CD14-positive monocyte (primary cell): ENCODE measurements at regions not wholly inside any gene's neighbourhood (a gene's known extent, or its start where the extent isn't known, plus 50 kb on each side); places are given as distances from the start of the nearest gene placed in this dataset.

ENCODE experiments used
- DNase-seq, 3 donors: peaks; one replicate each; pipeline ENCODE4 v3.0.0-alpha.2; 2011 to 2022
- H2AFZ ChIP-seq: 2 replicates; pipeline ENCODE4 v1.6.0; 2012; ENCODE audit warnings: mild to moderate bottlenecking, low read depth, low read length, inconsistent platforms; ENCODE audit not compliant: insufficient read depth, poor library complexity, severe bottlenecking
- H3K27ac ChIP-seq, 2 donors: 1 replicate in 1 of 2; 2 replicates in 1 of 2; pipeline ENCODE4 v1.5.1; 2012 to 2013; ENCODE audit warnings: low read length in 2 of 2, control low read depth in 1 of 2, inconsistent platforms in 1 of 2, low read depth in 1 of 2, mild to moderate bottlenecking in 1 of 2
- H3K27me3 ChIP-seq, 2 donors: one replicate each; pipeline versions ENCODE4 v1.6.0 to v1.6.1; 2011 to 2013; ENCODE audit warnings: low read length in 2 of 2; ENCODE audit not compliant: control insufficient read depth in 2 of 2, insufficient read depth in 2 of 2
- H3K36me3 ChIP-seq, 2 donors: replicated peaks in 1 of 2; 1 replicate in 1 of 2; 2 replicates in 1 of 2; pipeline versions ENCODE4 v1.5.1 to v1.6.1; 2012 to 2013; ENCODE audit warnings: low read length in 2 of 2, control low read depth in 1 of 2, inconsistent platforms in 1 of 2, mild to moderate bottlenecking in 1 of 2; ENCODE audit not compliant: insufficient read depth in 2 of 2, control insufficient read depth in 1 of 2
- H3K4me1 ChIP-seq, 2 donors: 1 replicate in 1 of 2; 2 replicates in 1 of 2; pipeline versions ENCODE4 v1.5.1 to v1.6.1; 2012 to 2013; ENCODE audit warnings: low read length in 2 of 2, control low read depth in 1 of 2, inconsistent platforms in 1 of 2, mild to moderate bottlenecking in 1 of 2, moderate library complexity in 1 of 2; ENCODE audit not compliant: insufficient read depth in 2 of 2, control insufficient read depth in 1 of 2
- H3K4me2 ChIP-seq: replicated peaks from 2 replicates; pipeline ENCODE3; 2012; ENCODE audit warnings: low read length, moderate library complexity, mild to moderate bottlenecking; ENCODE audit not compliant: poor library complexity, severe bottlenecking; ENCODE audit errors: extremely low read depth
- H3K4me3 ChIP-seq, 3 experiments: fragments of 200-600 bp in 1 of 3; sonication (generic) in 1 of 3; replicated peaks in 1 of 3; 1 replicate in 2 of 3; 2 replicates in 1 of 3; pipeline ENCODE4 v1.5.1; 2011 to 2013; ENCODE audit warnings: low read length in 3 of 3, mild to moderate bottlenecking in 3 of 3, control low read depth in 2 of 3, low read depth in 2 of 3, inconsistent platforms in 1 of 3, moderate library complexity in 1 of 3
- H3K79me2 ChIP-seq: 2 replicates; pipeline ENCODE4 v1.6.0; 2012; ENCODE audit warnings: mild to moderate bottlenecking, control low read depth, inconsistent platforms, low read length, moderate library complexity; ENCODE audit not compliant: insufficient read depth
- H3K9ac ChIP-seq: 2 replicates; pipeline ENCODE4 v1.6.0; 2017; ENCODE audit warnings: low read length, mild to moderate bottlenecking; ENCODE audit not compliant: insufficient read depth, poor library complexity, severe bottlenecking
- H3K9me3 ChIP-seq, 2 donors: replicated peaks in 1 of 2; 1 replicate in 1 of 2; 2 replicates in 1 of 2; pipeline versions ENCODE4 v1.5.1 to v1.6.1; 2012 to 2013; ENCODE audit warnings: low read length in 2 of 2, control low read depth in 1 of 2; ENCODE audit not compliant: control insufficient read depth in 1 of 2, insufficient read depth in 1 of 2
- H4K20me1 ChIP-seq: 2 replicates; pipeline ENCODE4 v1.6.0; 2012; ENCODE audit warnings: mild to moderate bottlenecking, low read length, control low read depth, moderate library complexity; ENCODE audit not compliant: insufficient read depth
- H3K27ac Mint-ChIP-seq, 7 donors: one replicate each; pipeline ENCODE4 v1.8.0; 2020; ENCODE audit warnings: mild to moderate bottlenecking in 7 of 7, mixed read lengths in 7 of 7, moderate library complexity in 6 of 7, inconsistent platforms in 2 of 7
- H3K27me3 Mint-ChIP-seq, 3 donors: one replicate each; pipeline ENCODE4 v1.8.0; 2021 to 2022; ENCODE audit warnings: low read depth in 3 of 3, mild to moderate bottlenecking in 3 of 3, mixed read lengths in 3 of 3, moderate library complexity in 3 of 3, inconsistent platforms in 1 of 3
- H3K36me3 Mint-ChIP-seq, 2 donors: one replicate each; pipeline ENCODE4 v1.8.0; 2020; ENCODE audit warnings: mixed read lengths in 2 of 2, inconsistent platforms in 1 of 2, mild to moderate bottlenecking in 1 of 2
- H3K4me1 Mint-ChIP-seq: one replicate; pipeline ENCODE4 v1.8.0; 2020; ENCODE audit warnings: mild to moderate bottlenecking, mixed read lengths
- H3K4me3 Mint-ChIP-seq, 2 donors: one replicate each; pipeline ENCODE4 v1.8.0; 2020; ENCODE audit warnings: mild to moderate bottlenecking in 2 of 2, mixed read lengths in 2 of 2, moderate library complexity in 1 of 2
- H3K9me3 Mint-ChIP-seq, 7 donors: one replicate each; pipeline ENCODE4 v1.8.0; 2020 to 2022; ENCODE audit warnings: mixed read lengths in 7 of 7, mild to moderate bottlenecking in 6 of 7, moderate library complexity in 6 of 7, inconsistent platforms in 2 of 7
- CTCF ChIP-seq: fragments of 200-600 bp; IDR thresholded peaks from one replicate; pipeline ENCODE4 v1.8.0; 2022; ENCODE audit warnings: antibody characterized with exemption, mild to moderate bottlenecking
- WGBS: methylation state at CpG from one replicate; pipeline ENCODE4 v1.1.5; 2013; ENCODE audit warnings: missing lambda C conversion rate; ENCODE audit not compliant: insufficient coverage; 5-methylcytosine and 5-hydroxymethylcytosine counted together
- intact Hi-C, 2 donors: fragments of 100-400 bp; cut with micrococcal nuclease; formaldehyde crosslinking; loops; one replicate each; pipeline versions ENCODE4 v1.15.0 to v1.15.1; 2023

GRCh38 chr3:39664931-39665330, 144.5 kb upstream of the MYRIP start:
- H2AFZ ChIP-seq, result no peak overlapping the region
- WGBS, result 100% methylated on average over 2 of the region's 4 CpGs
- no peak overlapping the region for H3K9ac ChIP-seq
- H3K36me3 Mint-ChIP-seq, result no peaks in the 10 kb centered on the region
- no peak overlapping the region for H3K4me2 ChIP-seq
- no peak for DNase-seq
- no peaks in the 10 kb centered on the region for H3K36me3 ChIP-seq
- no peak for TF ChIP-seq CTCF
- H3K4me3 Mint-ChIP-seq, result no peak overlapping the region
- intact Hi-C loops, result no loop called here
- no peak overlapping the region for H3K4me3 ChIP-seq
- H3K79me2 ChIP-seq, result no peaks in the 10 kb centered on the region
- no peak overlapping the region for H3K27ac Mint-ChIP-seq
- peaks cover 0 to 2% (median 0%) of the 10 kb centered on the region in 7 donors for H3K9me3 Mint-ChIP-seq
- H3K27me3 ChIP-seq, result no peaks in the 10 kb centered on the region
- H3K4me1 ChIP-seq, result no peaks in the 10 kb centered on the region
- H3K9me3 ChIP-seq, result no peaks in the 10 kb centered on the region
- no peaks in the 10 kb centered on the region for H4K20me1 ChIP-seq
- peaks cover 0 to 4% (median 3%) of the 10 kb centered on the region in 3 donors for H3K27me3 Mint-ChIP-seq
- H3K4me1 Mint-ChIP-seq, result no peaks in the 10 kb centered on the region
- no peak overlapping the region for H3K27ac ChIP-seq

- no peaks in the 10 kb centered on the region for H3K4me1 Mint-ChIP-seq
These were observed 144.0 kb upstream of the MYRIP start for GRCh38 chr3:39665441-39665840.

More at GRCh38 chr3:39665441-39665840, 144.0 kb upstream of the MYRIP start:
- Histone ChIP-seq H4K20me1 (no peaks in the 10 kb centered on the region), H3K27me3 (no peaks in the 10 kb centered on the region), H3K27ac (no peak overlapping the region), H3K9ac (no peak overlapping the region), H2AFZ (no peak overlapping the region), H3K36me3 (no peaks in the 10 kb centered on the region), H3K4me1 (no peaks in the 10 kb centered on the region), H3K9me3 (no peaks in the 10 kb centered on the region), H3K4me3 (no peak overlapping the region), H3K79me2 (no peaks in the 10 kb centered on the region), H3K4me2 (no peak overlapping the region)
- no peak for TF ChIP-seq CTCF
- Mint-ChIP-seq H3K9me3 (peaks cover 0 to 2% (median 0%) of the 10 kb centered on the region in 7 donors), H3K4me3 (no peak overlapping the region), H3K27me3 (peaks cover 0 to 4% (median 3%) of the 10 kb centered on the region in 3 donors), H3K36me3 (no peaks in the 10 kb centered on the region), H3K27ac (no peak overlapping the region)
- no peak for DNase-seq
- intact Hi-C loops, result no loop called here
